Spleen (tissue), 11 donors: ENCODE measurements at regions not wholly inside any gene's neighbourhood (a gene's known extent, or its start where the extent isn't known, plus 50 kb on each side); places are given as distances from the start of the nearest gene placed in this dataset.

Experiments used
- DNase-seq: peaks from one replicate; pipeline ENCODE4 v3.0.0-alpha.2; 2020
- H3K27ac ChIP-seq, 8 donors: fragments of 200-600 bp; sonication (generic) in 7 of 8; 1 replicate in 4 of 8; 2 replicates in 4 of 8; pipeline versions ENCODE4 v1.5.0 to v1.8.0; 2016 to 2021; ENCODE audit warnings: inconsistent platforms in 4 of 8, mild to moderate bottlenecking in 4 of 8, moderate library complexity in 1 of 8
- H3K27me3 ChIP-seq, 7 donors: fragments of 200-600 bp; sonication (generic) in 6 of 7; replicated peaks in 1 of 7; 1 replicate in 4 of 7; 2 replicates in 3 of 7; pipeline versions ENCODE4 v1.5.0 to v1.8.0; 2016 to 2021; ENCODE audit warnings: inconsistent platforms in 3 of 7, mild to moderate bottlenecking in 1 of 7
- H3K36me3 ChIP-seq, 6 donors: fragments of 200-600 bp; sonication (generic) in 5 of 6; 1 replicate in 4 of 6; 2 replicates in 2 of 6; pipeline versions ENCODE4 v1.5.0 to v1.8.0; 2016 to 2021; ENCODE audit warnings: inconsistent platforms in 2 of 6
- H3K4me1 ChIP-seq, 6 donors: fragments of 200-600 bp; sonication (generic) in 5 of 6; 1 replicate in 3 of 6; 2 replicates in 3 of 6; pipeline versions ENCODE4 v1.5.0 to v1.8.0; 2016 to 2021; ENCODE audit warnings: inconsistent platforms in 3 of 6
- H3K4me3 ChIP-seq, 8 donors: fragments of 200-600 bp; sonication (generic) in 7 of 8; 1 replicate in 4 of 8; 2 replicates in 4 of 8; pipeline versions ENCODE4 v1.5.0 to v1.8.0; 2016 to 2021; ENCODE audit warnings: inconsistent platforms in 4 of 8, mild to moderate bottlenecking in 4 of 8, moderate library complexity in 2 of 8
- H3K9me3 ChIP-seq, 8 donors: fragments of 200-600 bp; sonication (generic) in 7 of 8; 1 replicate in 4 of 8; 2 replicates in 4 of 8; pipeline versions ENCODE4 v1.5.0 to v1.8.0; 2016 to 2021; ENCODE audit warnings: inconsistent platforms in 4 of 8
- CTCF ChIP-seq, 11 experiments: fragments of 200-600 bp in 7 of 11; fragments of 450-650 bp in 4 of 11; sonication (generic) in 4 of 11; IDR thresholded peaks in 8 of 11; conservative IDR thresholded peaks in 3 of 11; 1 replicate in 7 of 11; 2 replicates in 4 of 11; pipeline versions ENCODE4 v1.4.0 to v1.8.0; 2016 to 2021; ENCODE audit warnings: antibody characterized with exemption in 11 of 11, inconsistent platforms in 4 of 11, mild to moderate bottlenecking in 1 of 11
- POLR2A ChIP-seq, 3 donors: fragments of 450-650 bp; IDR thresholded peaks; one replicate each; pipeline ENCODE4 v1.5.1; 2017; ENCODE audit warnings: antibody characterized with exemption in 3 of 3, mild to moderate bottlenecking in 1 of 3
- POLR2AphosphoS5 ChIP-seq, 3 donors: sonication (generic); formaldehyde crosslinking; IDR thresholded peaks; one replicate each; pipeline ENCODE4 v1.5.1; 2017; ENCODE audit warnings: antibody characterized with exemption in 3 of 3
- WGBS, 5 donors: extraction: QIAGEN DNeasy Blood & Tissue Kit in 3 of 5; methylation state at CpG; one replicate each; pipeline versions ENCODE4 v1.1.5 to v1.1.7; 2013 to 2018; 5-methylcytosine and 5-hydroxymethylcytosine counted together
- intact Hi-C: fragments of 100-400 bp; cut with DNase I; formaldehyde crosslinking; loops from one replicate; pipeline ENCODE4 v1.15.0; 2023; ENCODE audit warnings: low total_unique reads
- donor health status: healthy with polysubstance abuse.
- donor health status: DM: no; HTN: no; CAD: no; lungs with moderate emphysema.
- donor health status: DM: no; HTN: no; CAD: no.
- donor health status: Bipolar disorder and iron deficiency.
- donor health status: healthy.
- donor health status: DM: no; HTN: no; CAD: no.
- donor health status: DM: yes; HTN: yes; CAD: no.

- no peaks in the 10 kb centered on the region for H3K36me3 ChIP-seq
- no peak overlapping the region for H3K27ac ChIP-seq
- no peaks in the 10 kb centered on the region for H3K4me1 ChIP-seq
- WGBS, 5 donors: 69 to 79% (median 77%) methylated on average over 3 of the region's 3 CpGs
- no peaks in the 10 kb centered on the region for H3K9me3 ChIP-seq
- H3K4me3 ChIP-seq: no peak overlapping the region
- H3K27me3 ChIP-seq: no peaks in the 10 kb centered on the region
- intact Hi-C loops: no loop called here
- DNase-seq: no peak
- TF ChIP-seq CTCF (IDR thresholded peaks at IDR 0.05 in 8 of 11, conservative IDR thresholded peaks at IDR 0.05 in 3 of 11): no peak
These were observed 521.2 kb upstream of the GOLIM4 start for GRCh38 chr3:168616915-168617314.

- Histone ChIP-seq H3K9me3 (no peaks in the 10 kb centered on the region), H3K27me3 (no peaks in the 10 kb centered on the region), H3K36me3 (no peaks in the 10 kb centered on the region), H3K4me3 (no peak overlapping the region), H3K27ac (no peak overlapping the region), H3K4me1 (no peaks in the 10 kb centered on the region)
- DNase-seq: no peak
- WGBS, 5 donors: 50 to 71% (median 63%) methylated on average over 2 of the region's 2 CpGs
- intact Hi-C loops: no loop called here
- TF ChIP-seq CTCF (IDR thresholded peaks at IDR 0.05 in 8 of 11, conservative IDR thresholded peaks at IDR 0.05 in 3 of 11): no peak
- TF ChIP-seq POLR2AphosphoS5 (IDR thresholded peaks at IDR 0.05): no peak
- TF ChIP-seq POLR2A (IDR thresholded peaks at IDR 0.05): no peak
These were observed 519.8 kb upstream of the GOLIM4 start for GRCh38 chr3:168615493-168616020.

GRCh38 chr3:168613151-168613550, 517.4 kb upstream of the GOLIM4 start:
- intact Hi-C loops: no loop called here
- WGBS, 5 donors: 11 to 20% (median 18%) methylated on average over 5 of the region's 5 CpGs
- Histone ChIP-seq H3K36me3 (no peaks in the 10 kb centered on the region), H3K27ac (no peak overlapping the region), H3K4me3 (no peak overlapping the region), H3K4me1 (no peaks in the 10 kb centered on the region), H3K27me3 (no peaks in the 10 kb centered on the region), H3K9me3 (no peaks in the 10 kb centered on the region)
- no peak for DNase-seq
- TF ChIP-seq POLR2A (IDR thresholded peaks at IDR 0.05): no peak
- TF ChIP-seq POLR2AphosphoS5 (IDR thresholded peaks at IDR 0.05): no peak
- no peak for TF ChIP-seq CTCF (IDR thresholded peaks at IDR 0.05 in 8 of 11, conservative IDR thresholded peaks at IDR 0.05 in 3 of 11)

GRCh38 chr3:168612671-168613070, 516.9 kb upstream of the GOLIM4 start:
- intact Hi-C loops: no loop called here

More at GRCh38 chr3:168612671-168613070, 516.9 kb upstream of the GOLIM4 start:
- WGBS, 5 donors: 39 to 48% (median 41%) methylated on average over 5 of the region's 5 CpGs
- Histone ChIP-seq H3K9me3 (no peaks in the 10 kb centered on the region), H3K4me3 (no peak overlapping the region), H3K27me3 (no peaks in the 10 kb centered on the region), H3K36me3 (no peaks in the 10 kb centered on the region), H3K27ac (no peak overlapping the region), H3K4me1 (no peaks in the 10 kb centered on the region)
- no peak for DNase-seq
- TF ChIP-seq CTCF (IDR thresholded peaks at IDR 0.05 in 8 of 11, conservative IDR thresholded peaks at IDR 0.05 in 3 of 11) (no peak), POLR2A (IDR thresholded peaks at IDR 0.05) (no peak), POLR2AphosphoS5 (IDR thresholded peaks at IDR 0.05) (no peak)
